ENCODE measurements at regions not wholly inside any gene's neighbourhood (a gene's known extent, or its start where the extent isn't known, plus 50 kb on each side); places are given as distances from the start of the nearest gene placed in this dataset.

GRCh38 chr5:61622156-61622555, 290.1 kb downstream of the ZSWIM6 start:
- DNase-seq (ENCODE audit: low read depth) = no peak

- DNase-seq (ENCODE audit: low read depth) = no peak
These were observed 291.5 kb downstream of the ZSWIM6 start for GRCh38 chr5:61623401-61624069.

GRCh38 chr5:61624553-61625136, 292.6 kb downstream of the ZSWIM6 start:
- no peak for DNase-seq (ENCODE audit: low read depth)

- no peak for DNase-seq (ENCODE audit: low read depth)
These were observed 293.1 kb downstream of the ZSWIM6 start for GRCh38 chr5:61625137-61625561.

- peak; percentile 10 for DNase-seq (ENCODE audit: low read depth)
These were observed 293.9 kb downstream of the ZSWIM6 start for GRCh38 chr5:61625681-61626621.

- DNase-seq (ENCODE audit: low read depth) = no peak
These were observed 294.7 kb downstream of the ZSWIM6 start for GRCh38 chr5:61626639-61627282.

- no peak for DNase-seq (ENCODE audit: low read depth)
These were observed 295.5 kb downstream of the ZSWIM6 start for GRCh38 chr5:61627531-61627930.

GRCh38 chr5:61630908-61631307, 298.9 kb downstream of the ZSWIM6 start:
- no peak for DNase-seq (ENCODE audit: low read depth)

- DNase-seq (ENCODE audit: low read depth) = no peak
These were observed 299.4 kb downstream of the ZSWIM6 start for GRCh38 chr5:61631438-61631941.

GRCh38 chr5:61632064-61632463, 300.0 kb downstream of the ZSWIM6 start:
- no peak for DNase-seq (ENCODE audit: low read depth)

- no peak for DNase-seq (ENCODE audit: low read depth)
These were observed 303.2 kb downstream of the ZSWIM6 start for GRCh38 chr5:61635271-61635670.

GRCh38 chr5:61637566-61637965, 305.5 kb downstream of the ZSWIM6 start:
- no peak for DNase-seq (ENCODE audit: low read depth)

GRCh38 chr5:61638476-61638875, 306.4 kb downstream of the ZSWIM6 start:
- DNase-seq (ENCODE audit: low read depth) = no peak

GRCh38 chr5:61640179-61641021, 308.3 kb downstream of the ZSWIM6 start:
- no peak for DNase-seq (ENCODE audit: low read depth)

- DNase-seq (ENCODE audit: low read depth) = no peak
These were observed 309.9 kb downstream of the ZSWIM6 start for GRCh38 chr5:61641748-61642565.

- no peak for DNase-seq (ENCODE audit: low read depth)
These were observed 315.6 kb downstream of the ZSWIM6 start for GRCh38 chr5:61647672-61648071.

GRCh38 chr5:61649231-61649630, 317.2 kb downstream of the ZSWIM6 start:
- no peak for DNase-seq (ENCODE audit: low read depth)

- no peak for DNase-seq (ENCODE audit: low read depth)
These were observed 317.9 kb downstream of the ZSWIM6 start for GRCh38 chr5:61649971-61650370.

GRCh38 chr5:61650661-61651060, 318.6 kb downstream of the ZSWIM6 start:
- no peak for DNase-seq (ENCODE audit: low read depth)

- DNase-seq (ENCODE audit: low read depth) = no peak
These were observed 319.1 kb downstream of the ZSWIM6 start for GRCh38 chr5:61651195-61651594.

All from GM04504 (cell line).